H1 (cell line): ENCODE measurements at regions not wholly inside any gene's neighbourhood (a gene's known extent, or its start where the extent isn't known, plus 50 kb on each side); places are given as distances from the start of the nearest gene placed in this dataset.

Experiments
- BACH1 ChIP-seq: IDR thresholded peaks from 2 replicates; pipeline ENCODE4 v1.6.1; 2012; ENCODE audit warnings: low read length, improper control_type of control experiment
- BRCA1 ChIP-seq: IDR thresholded peaks from 2 replicates; pipeline ENCODE4 v1.6.1; 2012; ENCODE audit warnings: low read depth, low read length, improper control_type of control experiment
- CEBPB ChIP-seq: IDR thresholded peaks from 2 replicates; pipeline ENCODE4 v1.6.1; 2012; ENCODE audit warnings: low read depth, low read length
- CHD1 ChIP-seq: IDR thresholded peaks from 2 replicates; pipeline ENCODE4 v1.6.1; 2012; ENCODE audit warnings: low read depth, low read length, improper control_type of control experiment
- CHD2 ChIP-seq: IDR thresholded peaks from 2 replicates; pipeline ENCODE4 v1.6.1; 2012; ENCODE audit warnings: low read length, improper control_type of control experiment
- CHD7 ChIP-seq: fragments of 300-600 bp; sonication (generic); IDR thresholded peaks from 2 replicates; pipeline ENCODE4 v1.7.1; 2012; ENCODE audit warnings: low read length, moderate library complexity, mild to moderate bottlenecking, inconsistent platforms; ENCODE audit not compliant: insufficient replicate concordance
- CTBP2 ChIP-seq: IDR thresholded peaks from 2 replicates; pipeline ENCODE4 v1.7.0; 2011; ENCODE audit warnings: borderline replicate concordance, mild to moderate bottlenecking, moderate library complexity, mixed read lengths, low read length; ENCODE audit not compliant: insufficient read depth, insufficient read length
- EGR1 ChIP-seq: IDR thresholded peaks from 2 replicates; pipeline ENCODE4 v1.6.1; 2011; ENCODE audit warnings: low read depth, low read length, borderline replicate concordance
- KDM1A ChIP-seq: fragments of 200-600, 300-600 bp; sonication (generic); IDR thresholded peaks from 2 replicates; pipeline ENCODE4 v1.7.1; 2016; ENCODE audit warnings: mild to moderate bottlenecking, low read length, borderline replicate concordance
- MAFK ChIP-seq: IDR thresholded peaks from 2 replicates; pipeline ENCODE4 v1.6.1; 2012; ENCODE audit warnings: low read depth, mild to moderate bottlenecking, improper control_type of control experiment, low read length
- POU5F1 ChIP-seq: IDR thresholded peaks from 2 replicates; pipeline ENCODE4 v1.6.1; 2011; ENCODE audit warnings: low read depth, mild to moderate bottlenecking, low read length, moderate library complexity
- RXRA ChIP-seq: IDR thresholded peaks from 2 replicates; pipeline ENCODE4 v1.6.1; 2011; ENCODE audit warnings: low read depth, mild to moderate bottlenecking, low read length, moderate library complexity; ENCODE audit not compliant: insufficient read depth
- TBP ChIP-seq: IDR thresholded peaks from 2 replicates; pipeline ENCODE4 v1.6.1; 2011; ENCODE audit warnings: low read depth, low read length, improper control_type of control experiment
- YY1 ChIP-seq: IDR thresholded peaks from 2 replicates; pipeline ENCODE4 v1.6.1; 2011; ENCODE audit warnings: low read depth, mild to moderate bottlenecking, low read length

GRCh38 chr4:3684546-3684945, 81.6 kb upstream of the ADRA2C start (continued):
- TF ChIP-seq CHD7 (no peak), BACH1 (no peak), CEBPB (no peak), YY1 (no peak), KDM1A (no peak), TBP (no peak), POU5F1 (no peak), MAFK (no peak), BRCA1 (no peak), CHD2 (no peak), CTBP2 (no peak), EGR1 (no peak), CHD1 (no peak), RXRA (no peak)
